ENCODE measurements at regions not wholly inside any gene's neighbourhood (a gene's known extent, or its start where the extent isn't known, plus 50 kb on each side); places are given as distances from the start of the nearest gene placed in this dataset.

DNA sequence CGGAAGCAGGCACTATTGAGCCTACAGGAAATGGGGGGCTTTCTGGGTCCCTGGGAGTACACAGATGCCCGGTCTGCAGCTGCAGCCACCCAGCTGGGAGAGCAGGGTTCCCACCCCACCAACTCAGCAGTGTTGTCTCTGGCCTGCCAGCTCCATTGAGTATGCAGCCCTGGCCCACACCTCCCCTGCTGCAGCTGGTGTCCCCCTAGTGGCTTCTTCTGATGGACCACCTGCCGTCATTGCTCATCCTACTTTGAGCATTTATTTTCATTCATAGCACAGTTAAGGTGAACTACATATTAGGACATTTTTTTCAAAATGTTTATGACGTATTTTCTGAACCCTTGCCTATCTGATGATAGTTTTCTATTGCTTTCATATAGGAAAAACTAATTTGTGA is 189.8 kb upstream of the LYPLAL1 start:
- ChIA-PET POLR2A (no interaction called here), CTCF (no interaction called here)
- Mint-ChIP-seq H3K27ac (no peak overlapping the region), H3K4me3 (no peak overlapping the region), H3K4me1 (no peaks in the 10 kb centered on the region), H3K27me3 (no peaks in the 10 kb centered on the region), H3K36me3 (ENCODE audit: low read depth) (no peaks in the 10 kb centered on the region), H3K9me3 (peaks cover 4% of the 10 kb centered on the region)
- no peak for DNase-seq

DNA sequence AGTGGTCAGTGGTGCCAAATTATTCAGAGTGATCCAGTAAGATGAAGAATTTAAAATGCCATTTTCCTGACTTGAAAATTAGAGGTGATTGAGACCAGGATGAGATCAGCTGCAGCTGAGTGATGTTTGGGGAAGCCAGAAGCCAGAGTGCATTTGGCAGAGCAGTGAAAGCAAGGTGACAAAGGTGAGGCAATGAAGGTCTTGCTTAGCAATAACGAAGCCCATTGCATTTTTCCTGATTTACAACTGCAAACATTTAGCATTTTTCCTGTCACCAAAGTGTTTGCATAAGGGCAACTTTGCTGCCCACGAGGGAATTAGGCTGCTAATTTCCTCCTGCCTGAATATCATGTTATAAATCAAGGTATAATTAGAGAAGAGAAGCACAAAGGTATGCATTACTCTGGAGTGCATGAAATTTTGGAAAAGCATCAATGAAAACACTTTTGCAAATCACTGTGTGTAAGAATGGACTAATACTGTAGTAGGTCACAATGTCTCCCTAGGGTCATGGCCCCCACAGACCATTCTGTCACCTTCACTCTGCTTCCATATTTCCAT is 188.2 kb upstream of the LYPLAL1 start:
- H3K27me3 Mint-ChIP-seq = no peaks in the 10 kb centered on the region
- CTCF ChIA-PET = no interaction called here
- DNase-seq = no peak
- no peaks in the 10 kb centered on the region for H3K36me3 Mint-ChIP-seq (ENCODE audit: low read depth)
- H3K9me3 Mint-ChIP-seq = no peaks in the 10 kb centered on the region
- H3K27ac Mint-ChIP-seq = no peak overlapping the region
- no peak overlapping the region for H3K4me3 Mint-ChIP-seq
- no peaks in the 10 kb centered on the region for H3K4me1 Mint-ChIP-seq
- POLR2A ChIA-PET = no interaction called here

DNA sequence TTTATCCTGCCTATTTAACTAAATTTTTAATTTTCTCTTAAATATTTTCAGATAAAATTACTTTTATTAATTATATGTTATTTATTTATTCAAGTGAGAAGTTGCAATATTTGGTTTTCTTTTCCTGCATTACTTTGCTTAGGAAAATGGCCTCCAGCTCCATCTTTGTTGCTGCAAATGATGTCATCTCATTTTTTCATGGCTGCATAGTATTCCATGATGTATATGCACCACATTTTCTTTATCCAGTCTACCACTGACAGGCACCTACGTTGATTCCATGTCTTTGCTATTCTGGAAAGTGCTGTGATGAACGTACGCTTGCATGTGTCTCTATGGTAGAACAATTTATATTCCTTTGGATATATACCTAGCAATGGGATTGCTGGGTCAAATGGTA is 186.9 kb upstream of the LYPLAL1 start:
- H3K4me1 Mint-ChIP-seq = no peaks in the 10 kb centered on the region
- no peaks in the 10 kb centered on the region for H3K9me3 Mint-ChIP-seq
- no peak overlapping the region for H3K27ac Mint-ChIP-seq
- no peak overlapping the region for H3K4me3 Mint-ChIP-seq
- no peaks in the 10 kb centered on the region for H3K27me3 Mint-ChIP-seq
- ChIA-PET CTCF (no interaction called here), POLR2A (no interaction called here)
- no peaks in the 10 kb centered on the region for H3K36me3 Mint-ChIP-seq (ENCODE audit: low read depth)
- no peak for DNase-seq

GRCh38 chr1:218990019-218990418 is 183.7 kb upstream of the LYPLAL1 start:
- H3K4me1 Mint-ChIP-seq = no peaks in the 10 kb centered on the region
- no peak for DNase-seq
- H3K27me3 Mint-ChIP-seq = no peaks in the 10 kb centered on the region
- H3K4me3 Mint-ChIP-seq = no peak overlapping the region
- no peaks in the 10 kb centered on the region for H3K36me3 Mint-ChIP-seq (ENCODE audit: low read depth)
- CTCF ChIA-PET = no interaction called here
- POLR2A ChIA-PET = no interaction called here
- H3K27ac Mint-ChIP-seq = no peak overlapping the region
- no peaks in the 10 kb centered on the region for H3K9me3 Mint-ChIP-seq

GRCh38 chr1:218991089-218991488 is 182.6 kb upstream of the LYPLAL1 start:
- no peaks in the 10 kb centered on the region for H3K4me1 Mint-ChIP-seq
- H3K27me3 Mint-ChIP-seq = no peaks in the 10 kb centered on the region
- CTCF ChIA-PET = no interaction called here
- no peak for DNase-seq
- no peaks in the 10 kb centered on the region for H3K36me3 Mint-ChIP-seq (ENCODE audit: low read depth)
- H3K4me3 Mint-ChIP-seq = no peak overlapping the region
- H3K9me3 Mint-ChIP-seq = no peaks in the 10 kb centered on the region
- POLR2A ChIA-PET = no interaction called here
- H3K27ac Mint-ChIP-seq = no peak overlapping the region

GRCh38 chr1:218994615-218995014 is 179.1 kb upstream of the LYPLAL1 start:
- ChIA-PET POLR2A (no interaction called here), CTCF (no interaction called here)
- Mint-ChIP-seq H3K9me3 (no peaks in the 10 kb centered on the region), H3K27me3 (no peaks in the 10 kb centered on the region), H3K36me3 (ENCODE audit: low read depth) (no peaks in the 10 kb centered on the region), H3K27ac (no peak overlapping the region), H3K4me1 (no peaks in the 10 kb centered on the region), H3K4me3 (no peak overlapping the region)
- no peak for DNase-seq

DNA sequence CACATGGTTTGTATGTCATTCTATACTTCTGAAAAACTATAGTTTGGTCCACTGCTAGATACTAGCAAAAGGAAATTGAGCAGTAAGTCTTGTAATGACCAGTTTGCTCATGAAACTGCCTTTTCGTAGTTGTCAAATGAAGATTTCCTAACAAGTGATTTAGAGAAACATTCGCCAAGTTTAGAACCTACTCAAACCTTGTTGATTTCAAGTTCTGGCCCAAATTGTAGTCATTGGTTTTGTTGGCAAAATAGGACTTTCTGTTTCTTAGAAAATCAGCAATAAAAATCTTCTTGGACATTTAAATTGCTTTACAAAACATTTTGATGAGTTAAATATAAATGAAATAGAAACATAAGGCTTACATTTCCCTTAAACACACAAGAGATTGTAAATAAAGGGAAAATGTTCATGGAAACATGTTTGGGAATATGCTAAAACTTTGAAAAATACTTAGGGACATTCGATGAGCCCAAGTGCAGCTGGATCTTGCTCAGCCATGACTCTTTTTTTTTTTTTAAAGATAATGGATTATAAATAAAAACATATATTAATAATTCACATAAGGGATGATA is 178.5 kb upstream of the LYPLAL1 start:
- ChIA-PET POLR2A (no interaction called here), CTCF (no interaction called here)
- no peaks in the 10 kb centered on the region for H3K9me3 Mint-ChIP-seq
- H3K27ac Mint-ChIP-seq = no peak overlapping the region
- no peak overlapping the region for H3K4me3 Mint-ChIP-seq
- no peaks in the 10 kb centered on the region for H3K27me3 Mint-ChIP-seq
- no peak for DNase-seq
- H3K4me1 Mint-ChIP-seq = no peaks in the 10 kb centered on the region
- no peaks in the 10 kb centered on the region for H3K36me3 Mint-ChIP-seq (ENCODE audit: low read depth)

- Mint-ChIP-seq H3K9me3 (no peaks in the 10 kb centered on the region), H3K36me3 (ENCODE audit: low read depth) (no peaks in the 10 kb centered on the region), H3K4me1 (no peaks in the 10 kb centered on the region), H3K27ac (no peak overlapping the region), H3K27me3 (no peaks in the 10 kb centered on the region), H3K4me3 (no peak overlapping the region)
- ChIA-PET POLR2A (no interaction called here), CTCF (no interaction called here)
- no peak for DNase-seq
Measured at GRCh38 chr1:218996362-218996761, 177.3 kb upstream of the LYPLAL1 start.

DNA sequence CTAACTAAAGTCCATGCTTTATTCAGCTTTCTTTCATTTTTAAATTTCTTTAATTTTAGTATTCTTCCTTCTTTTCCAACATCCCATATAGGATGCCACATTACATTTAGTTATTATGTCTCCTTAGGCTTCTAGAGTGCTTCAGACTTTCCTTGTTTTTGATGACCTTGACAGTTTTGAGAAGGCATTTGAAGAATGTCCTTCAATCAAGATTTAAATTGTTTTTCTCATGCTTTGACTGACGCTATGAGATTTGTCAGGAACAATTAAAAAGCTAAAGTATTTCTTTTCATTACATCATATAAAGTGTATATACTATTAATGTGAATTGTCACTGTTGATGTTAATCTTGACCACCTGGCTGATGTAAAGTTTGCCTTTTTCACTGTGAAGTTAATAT is 173.7 kb upstream of the LYPLAL1 start:
- CTCF ChIA-PET = no interaction called here
- no peaks in the 10 kb centered on the region for H3K27me3 Mint-ChIP-seq
- no peak overlapping the region for H3K4me3 Mint-ChIP-seq

GRCh38 chr1:219000631-219001030 is 173.0 kb upstream of the LYPLAL1 start:
- H3K27me3 Mint-ChIP-seq = no peaks in the 10 kb centered on the region
- CTCF ChIA-PET = no interaction called here
- H3K9me3 Mint-ChIP-seq = no peaks in the 10 kb centered on the region
- no peaks in the 10 kb centered on the region for H3K4me1 Mint-ChIP-seq
- no peak for DNase-seq
- no peaks in the 10 kb centered on the region for H3K36me3 Mint-ChIP-seq (ENCODE audit: low read depth)
- H3K27ac Mint-ChIP-seq = no peak overlapping the region
- H3K4me3 Mint-ChIP-seq = no peak overlapping the region
- POLR2A ChIA-PET = no interaction called here

More for the DNA sequence above, 173.7 kb upstream of the LYPLAL1 start:
- H3K36me3 Mint-ChIP-seq (ENCODE audit: low read depth) = no peaks in the 10 kb centered on the region
- H3K27ac Mint-ChIP-seq = no peak overlapping the region
- no peak for DNase-seq
- H3K9me3 Mint-ChIP-seq = no peaks in the 10 kb centered on the region
- H3K4me1 Mint-ChIP-seq = no peaks in the 10 kb centered on the region
- POLR2A ChIA-PET = no interaction called here

- Mint-ChIP-seq H3K27ac (no peak overlapping the region), H3K36me3 (ENCODE audit: low read depth) (no peaks in the 10 kb centered on the region), H3K4me1 (no peaks in the 10 kb centered on the region), H3K9me3 (no peaks in the 10 kb centered on the region), H3K27me3 (no peaks in the 10 kb centered on the region), H3K4me3 (no peak overlapping the region)
- POLR2A ChIA-PET = no interaction called here
- DNase-seq = no peak
- CTCF ChIA-PET = no interaction called here
Measured at GRCh38 chr1:219010720-219011119, 163.0 kb upstream of the LYPLAL1 start.

DNA sequence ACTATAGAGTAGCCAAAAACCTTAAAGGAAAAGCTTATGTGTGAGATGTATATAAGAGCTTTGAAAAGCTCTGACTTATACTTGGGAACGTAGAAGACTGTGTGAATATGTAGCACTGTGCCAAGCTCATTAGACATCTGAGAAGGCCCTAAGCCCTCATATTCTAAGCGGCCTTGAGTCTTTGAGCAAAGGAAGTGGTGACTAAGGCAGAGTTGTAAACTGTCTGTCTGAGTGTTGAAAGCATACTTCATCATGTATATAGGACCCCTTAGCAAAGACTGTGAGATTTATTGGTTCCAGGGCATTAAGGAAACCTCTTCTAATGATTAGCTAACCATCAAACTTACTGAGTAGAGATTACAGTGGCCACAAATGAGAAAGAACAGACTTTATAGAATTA is 153.3 kb upstream of the LYPLAL1 start:
- ChIA-PET POLR2A (no interaction called here), CTCF (no interaction called here)
- no peaks in the 10 kb centered on the region for H3K27me3 Mint-ChIP-seq
- no peaks in the 10 kb centered on the region for H3K4me1 Mint-ChIP-seq
- H3K4me3 Mint-ChIP-seq = no peak overlapping the region
- H3K27ac Mint-ChIP-seq = no peak overlapping the region
- no peaks in the 10 kb centered on the region for H3K36me3 Mint-ChIP-seq (ENCODE audit: low read depth)
- no peak for DNase-seq
- H3K9me3 Mint-ChIP-seq = no peaks in the 10 kb centered on the region

GRCh38 chr1:219020846-219021245 is 152.8 kb upstream of the LYPLAL1 start:
- Mint-ChIP-seq H3K4me1 (no peaks in the 10 kb centered on the region), H3K27me3 (no peaks in the 10 kb centered on the region), H3K9me3 (no peaks in the 10 kb centered on the region), H3K27ac (no peak overlapping the region), H3K36me3 (ENCODE audit: low read depth) (no peaks in the 10 kb centered on the region), H3K4me3 (no peak overlapping the region)
- POLR2A ChIA-PET = no interaction called here
- CTCF ChIA-PET = no interaction called here
- DNase-seq = no peak

GRCh38 chr1:219027146-219027673 is 146.5 kb upstream of the LYPLAL1 start:
- Mint-ChIP-seq H3K4me3 (no peak overlapping the region), H3K27me3 (no peaks in the 10 kb centered on the region), H3K27ac (no peak overlapping the region), H3K4me1 (no peaks in the 10 kb centered on the region), H3K36me3 (ENCODE audit: low read depth) (no peaks in the 10 kb centered on the region), H3K9me3 (no peaks in the 10 kb centered on the region)
- ChIA-PET CTCF (no interaction called here), POLR2A (no interaction called here)
- no peak for DNase-seq

Measured in activated CD4-positive, alpha-beta memory T cell treated with anti-CD3 and anti-CD28 coated beads, Interleukin-2, amount 10 ng/mL, durations not matched to agents 7 days and 5 days (primary cell).